ENCODE measurements at regions not wholly inside any gene's neighbourhood (a gene's known extent, or its start where the extent isn't known, plus 50 kb on each side); places are given as distances from the start of the nearest gene placed in this dataset.

GRCh38 chr5:81852291-81853029, 101.6 kb upstream of the SSBP2 start:
- Histone ChIP-seq H3K79me2 (ENCODE audit: insufficient read depth, low read depth, low read length) (peaks cover 4% of the 10 kb centered on the region; the same call in 1 of the 2 replicates), H3K27ac (ENCODE audit: low read depth, low read length, poor library complexity, severe bottlenecking) (peak overlapping the region; percentile 92), H3K9me2 (ENCODE audit: insufficient read depth, low read length) (no peaks in the 10 kb centered on the region), H3K9me3 (ENCODE audit: low read length) (no peaks in the 10 kb centered on the region), H4K20me1 (ENCODE audit: insufficient read depth, low read length) (no peaks in the 10 kb centered on the region), H3K36me3 (ENCODE audit: insufficient read depth, low read length) (no peaks in the 10 kb centered on the region), H3K4me2 (ENCODE audit: low read length) (peak overlapping the region; percentile 96), H3K4me1 (ENCODE audit: insufficient read depth, low read length, poor library complexity, severe bottlenecking) (peaks cover 71% of the 10 kb centered on the region), H2AFZ (ENCODE audit: low read length) (peak overlapping the region; percentile 79; the same call in 1 of the 2 replicates), H3K4me3 (ENCODE audit: low read depth, low read length, poor library complexity, severe bottlenecking) (peak overlapping the region; percentile 82)
- ChIA-PET POLR2A (interaction anchor here (0.5 to 6.0 kb wide), 23 partner anchors 8 to 1616 kb away, joined by 3 to 81 read pairs (median 5); partner anchors contain the start of gene SSBP2), CTCF (ENCODE audit: unreplicated experiment) (interaction anchor here (1.3 to 1.5 kb wide), 2 partner anchors 102 to 143 kb away, joined by 3 to 6 read pairs; no protein-coding TSS in a partner anchor)
- BruUV-seq (replicated peaks), result no TSS peak
- TF ChIP-seq CTCF (conservative IDR thresholded peaks at IDR 0.05; ENCODE audit: low read length) (no peak), EZH2phosphoT487 (IDR thresholded peaks at IDR 0.05; ENCODE audit: borderline replicate concordance, low read depth, low read length) (no peak)
- peak; percentile 76 for DNase-seq (ENCODE audit: low spot score)
- intact Hi-C loops (cut with micrococcal nuclease; ENCODE audit: unreplicated experiment), result loop anchor here (2.0 to 10.0 kb wide), 6 partner anchors 118 to 550 kb away; partner anchors contain the start of gene ZCCHC9

- peaks cover 62% of the 10 kb centered on the region for H3K4me1 ChIP-seq (ENCODE audit: insufficient read depth, low read length, poor library complexity, severe bottlenecking)
- ChIA-PET POLR2A (interaction anchor here (0.6 to 6.0 kb wide), 36 partner anchors 8 to 551 kb away, joined by 3 to 81 read pairs (median 4); partner anchors contain the start of genes ATG10 and SSBP2), CTCF (ENCODE audit: unreplicated experiment) (interaction anchor here (0.7 to 1.5 kb wide), 3 partner anchors 72 to 142 kb away, joined by 3 to 6 read pairs (median 3); no protein-coding TSS in a partner anchor)
- no TSS peak for BruUV-seq (replicated peaks)
- peak overlapping the region; percentile 92 for H3K27ac ChIP-seq (ENCODE audit: low read depth, low read length, poor library complexity, severe bottlenecking)
- intact Hi-C loops (cut with micrococcal nuclease; ENCODE audit: unreplicated experiment), result loop anchor here (1.0 to 10.0 kb wide), 9 partner anchors 64 to 549 kb away; partner anchors contain the start of genes SSBP2 and ZCCHC9
- no peaks in the 10 kb centered on the region; the same call in 1 of the 2 replicates for H3K9me2 ChIP-seq (ENCODE audit: insufficient read depth, low read length)
- peak overlapping the region; percentile 79 for H2AFZ ChIP-seq (ENCODE audit: low read length)
- peak overlapping the region; percentile 82 for H3K4me3 ChIP-seq (ENCODE audit: low read depth, low read length, poor library complexity, severe bottlenecking)
- H3K9me3 ChIP-seq (ENCODE audit: low read length), result no peaks in the 10 kb centered on the region
- DNase-seq (ENCODE audit: low spot score), result peak; percentile 98
- TF ChIP-seq EZH2phosphoT487 (IDR thresholded peaks at IDR 0.05; ENCODE audit: borderline replicate concordance, low read depth, low read length) (no peak), CTCF (conservative IDR thresholded peaks at IDR 0.05; ENCODE audit: low read length) (no peak)
- peaks cover 4% of the 10 kb centered on the region; the same call in 1 of the 2 replicates for H3K79me2 ChIP-seq (ENCODE audit: insufficient read depth, low read depth, low read length)
- no peaks in the 10 kb centered on the region for H3K36me3 ChIP-seq (ENCODE audit: insufficient read depth, low read length)
- no peaks in the 10 kb centered on the region for H4K20me1 ChIP-seq (ENCODE audit: insufficient read depth, low read length)
- H3K4me2 ChIP-seq (ENCODE audit: low read length), result peak overlapping the region; percentile 77
Observed at GRCh38 chr5:81851481-81852178, 100.7 kb upstream of the SSBP2 start.
